Gastrocnemius medialis (tissue), 4 donors: ENCODE measurements at regions not wholly inside any gene's neighbourhood (a gene's known extent, or its start where the extent isn't known, plus 50 kb on each side); places are given as distances from the start of the nearest gene placed in this dataset.

Experiments used
- CTCF ChIP-seq, 5 experiments: fragments of 450-650 bp in 3 of 5; fragments of 200-600 bp in 2 of 5; sonication (generic) in 2 of 5; IDR thresholded peaks in 4 of 5; conservative IDR thresholded peaks in 1 of 5; 1 replicate in 4 of 5; 2 replicates in 1 of 5; pipeline ENCODE4 v1.5.1; 2016 to 2019; ENCODE audit warnings: antibody characterized with exemption in 5 of 5, mild to moderate bottlenecking in 3 of 5, moderate library complexity in 3 of 5
- POLR2A ChIP-seq, 2 donors: fragments of 450-650 bp; IDR thresholded peaks; one replicate each; pipeline ENCODE4 v1.6.1; 2017; ENCODE audit warnings: antibody characterized with exemption in 2 of 2, mild to moderate bottlenecking in 2 of 2, moderate library complexity in 2 of 2

DNA sequence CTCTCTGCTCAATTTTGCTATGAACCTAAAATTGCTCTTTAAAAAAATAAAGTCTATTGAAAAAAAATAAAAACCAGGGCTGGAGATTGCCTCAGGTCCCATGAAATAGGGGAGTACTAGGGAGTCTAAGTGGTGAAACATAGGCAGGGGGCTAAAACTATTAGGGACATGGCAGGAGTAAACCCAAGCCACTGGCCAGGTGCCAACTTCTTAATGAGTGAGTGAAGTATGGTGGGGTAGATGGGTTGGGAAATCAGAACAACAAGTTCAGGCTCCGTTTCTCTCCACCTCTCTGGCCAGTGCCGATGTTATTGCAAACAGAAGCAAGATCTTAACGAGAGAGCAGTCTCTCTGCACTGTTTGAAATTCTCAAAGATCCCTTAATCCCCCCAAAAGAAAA lies 322.4 kb upstream of the CDH5 start:
- TF ChIP-seq CTCF (IDR thresholded peaks at IDR 0.05 in 4 of 5, conservative IDR thresholded peaks at IDR 0.05 in 1 of 5), result no peak
- no peak for TF ChIP-seq POLR2A (IDR thresholded peaks at IDR 0.05)
